SK-N-SH (cell line): ENCODE measurements at regions not wholly inside any gene's neighbourhood (a gene's known extent, or its start where the extent isn't known, plus 50 kb on each side); places are given as distances from the start of the nearest gene placed in this dataset.

Experiments
- CTCF ChIA-PET: fragments of 300-600, 350-600 bp; formaldehyde crosslinking; extraction: SDS; loops from one replicate; lab custom pipeline; 2021; lab: Yijun Ruan, JAX
- POLR2A ChIA-PET: fragments of 350-600 bp; sonication (Branson Sonifier 250); formaldehyde crosslinking; extraction: SDS; loops from one replicate; lab custom pipeline; 2020; ENCODE audit warnings: antibody characterized with exemption, inconsistent platforms; lab: Yijun Ruan, JAX
- DNase-seq: peaks from one replicate; pipeline ENCODE4 v3.0.0; 2012
- H2AFZ ChIP-seq: fragments of 200-600 bp; sonication (generic); 2 replicates; pipeline ENCODE4 v1.8.1; 2016; ENCODE audit warnings: antibody characterized with exemption, mild to moderate bottlenecking, low read depth
- H3F3A ChIP-seq: fragments of 200-600 bp; sonication (generic); replicated peaks from 2 replicates; pipeline ENCODE3; 2016; ENCODE audit warnings: antibody characterized with exemption, mild to moderate bottlenecking; ENCODE audit not compliant: insufficient read depth
- H3K27ac ChIP-seq, 2 experiments: fragments of 200-500 bp in 1 of 2; fragments of 200-600 bp in 1 of 2; sonication (Bioruptor generic) in 1 of 2; sonication (generic), shearing (Covaris generic) in 1 of 2; 2 replicates each; pipeline versions ENCODE4 v1.5.1 to v1.6.1; 2014 to 2016; ENCODE audit warnings: low read depth in 2 of 2, inconsistent platforms in 1 of 2, low read length in 1 of 2, mild to moderate bottlenecking in 1 of 2, mixed read lengths in 1 of 2
- H3K27me3 ChIP-seq: fragments of 200-600 bp; sonication (generic), shearing (Covaris generic); 2 replicates; pipeline ENCODE4 v1.6.1; 2016; ENCODE audit warnings: mixed run types; ENCODE audit not compliant: insufficient read depth
- H3K36me3 ChIP-seq, 2 experiments: fragments of 200-500 bp in 1 of 2; fragments of 200-600 bp in 1 of 2; sonication (Bioruptor generic) in 1 of 2; sonication (generic) in 1 of 2; replicated peaks in 1 of 2; 2 replicates each; pipeline versions ENCODE3 to v1.5.1; 2014 to 2016; ENCODE audit warnings: low read length in 1 of 2, mild to moderate bottlenecking in 1 of 2; ENCODE audit not compliant: insufficient read depth in 2 of 2, control insufficient read depth in 1 of 2
- H3K4me1 ChIP-seq, 2 experiments: fragments of 200-500 bp in 1 of 2; fragments of 200-600 bp in 1 of 2; sonication (Bioruptor generic) in 1 of 2; sonication (generic), shearing (Covaris generic) in 1 of 2; 2 replicates each; pipeline versions ENCODE4 v1.5.1 to v1.6.1; 2014 to 2016; ENCODE audit warnings: low read depth in 1 of 2, low read length in 1 of 2, mixed run types in 1 of 2; ENCODE audit not compliant: insufficient read depth in 2 of 2, control insufficient read depth in 1 of 2
- H3K4me2 ChIP-seq: fragments of 200-600 bp; sonication (generic), shearing (Covaris generic); 2 replicates; pipeline ENCODE4 v1.6.1; 2017; ENCODE audit warnings: mixed run types
- H3K4me3 ChIP-seq, 2 experiments: fragments of 200-500 bp in 1 of 2; fragments of 200-600 bp in 1 of 2; sonication (Bioruptor generic) in 1 of 2; sonication (generic), shearing (Covaris generic) in 1 of 2; 2 replicates each; pipeline versions ENCODE4 v1.5.1 to v1.8.1; 2014 to 2016; ENCODE audit warnings: low read depth in 2 of 2, inconsistent platforms in 1 of 2, low read length in 1 of 2, mild to moderate bottlenecking in 1 of 2, mixed read lengths in 1 of 2, moderate library complexity in 1 of 2
- H3K79me2 ChIP-seq: fragments of 200-600 bp; sonication (generic); 2 replicates; pipeline ENCODE4 v1.8.1; 2017; ENCODE audit warnings: mild to moderate bottlenecking; ENCODE audit not compliant: insufficient read depth
- H3K9ac ChIP-seq: fragments of 200-600 bp; sonication (generic); 2 replicates; pipeline ENCODE4 v1.6.1; 2017; ENCODE audit warnings: mixed run types
- H3K9me2 ChIP-seq: fragments of 200-600 bp; sonication (generic); 2 replicates; pipeline ENCODE4 v1.6.1; 2017; ENCODE audit warnings: mixed run types
- H3K9me3 ChIP-seq: fragments of 200-600 bp; sonication (generic); 2 replicates; pipeline ENCODE4 v1.6.1; 2017; ENCODE audit warnings: mixed run types, mild to moderate bottlenecking, moderate library complexity
- H4K20me1 ChIP-seq: fragments of 200-600 bp; sonication (generic); 2 replicates; pipeline ENCODE4 v1.6.1; 2017; ENCODE audit warnings: mild to moderate bottlenecking, mixed run types; ENCODE audit not compliant: insufficient read depth
- CHD2 ChIP-seq: fragments of 150-350 bp; IDR thresholded peaks from 2 replicates; pipeline ENCODE4 v1.6.1; 2018; ENCODE audit warnings: low read length; ENCODE audit not compliant: partially characterized antibody
- ELF1 ChIP-seq: IDR thresholded peaks from 2 replicates; pipeline ENCODE4 v1.4.0; 2012
- FOXM1 ChIP-seq: IDR thresholded peaks from 2 replicates; pipeline ENCODE4 v1.4.0; 2012; ENCODE audit warnings: low read depth, mild to moderate bottlenecking
- GABPA ChIP-seq: IDR thresholded peaks from 2 replicates; pipeline ENCODE4 v1.4.0; 2012; ENCODE audit warnings: low read depth, mild to moderate bottlenecking
- GATA2 ChIP-seq: sonication (generic); formaldehyde crosslinking; IDR thresholded peaks from 2 replicates; pipeline ENCODE4 v1.5.0; 2020; ENCODE audit warnings: mild to moderate bottlenecking, missing genetic modification reagents
- MEF2A ChIP-seq: IDR thresholded peaks from 2 replicates; pipeline ENCODE4 v1.4.0; 2012; ENCODE audit warnings: low read depth, borderline replicate concordance
- MXI1 ChIP-seq: IDR thresholded peaks from 2 replicates; pipeline ENCODE4 v1.6.1; 2012; ENCODE audit warnings: mild to moderate bottlenecking, low read depth, low read length, improper control_type of control experiment
- NFIC ChIP-seq: IDR thresholded peaks from 2 replicates; pipeline ENCODE4 v1.4.0; 2012; ENCODE audit warnings: borderline replicate concordance
- NRF1 ChIP-seq: IDR thresholded peaks from 2 replicates; pipeline ENCODE4 v1.6.1; 2012; ENCODE audit warnings: low read depth, mild to moderate bottlenecking, low read length
- RAD21 ChIP-seq: IDR thresholded peaks from 2 replicates; pipeline ENCODE4 v1.6.1; 2012; ENCODE audit warnings: mild to moderate bottlenecking, low read length
- RXRA ChIP-seq: IDR thresholded peaks from 2 replicates; pipeline ENCODE4 v1.4.0; 2012; ENCODE audit warnings: low read depth, mild to moderate bottlenecking, borderline replicate concordance
- USF1 ChIP-seq: IDR thresholded peaks from 2 replicates; pipeline ENCODE4 v1.4.0; 2012; ENCODE audit warnings: low read depth, borderline replicate concordance
- USF2 ChIP-seq: fragments of 150-350 bp; IDR thresholded peaks from 2 replicates; pipeline ENCODE4 v1.6.1; 2017; ENCODE audit warnings: antibody characterized with exemption, low read length, low read depth, borderline replicate concordance
- WGBS: methylation state at CpG from one replicate; pipeline ENCODE4 v1.1.6; 2017; ENCODE audit warnings: low lambda C conversion rate; 5-methylcytosine and 5-hydroxymethylcytosine counted together
- TF ChIP-seq, protein P1 (sequence below): fragments of 150-350 bp; IDR thresholded peaks from 2 replicates; pipeline ENCODE4 v1.6.1; 2016; ENCODE audit warnings: mild to moderate bottlenecking, low read depth, low read length
- TF ChIP-seq, protein P2 (sequence below): IDR thresholded peaks from 2 replicates; pipeline ENCODE4 v1.6.1; 2012; ENCODE audit warnings: mild to moderate bottlenecking, low read depth, low read length, moderate library complexity
- TF ChIP-seq, protein P3 (sequence below): IDR thresholded peaks from 2 replicates; pipeline ENCODE4 v1.4.0; 2012; ENCODE audit warnings: low read depth

- TF ChIP-seq, protein P1, sequence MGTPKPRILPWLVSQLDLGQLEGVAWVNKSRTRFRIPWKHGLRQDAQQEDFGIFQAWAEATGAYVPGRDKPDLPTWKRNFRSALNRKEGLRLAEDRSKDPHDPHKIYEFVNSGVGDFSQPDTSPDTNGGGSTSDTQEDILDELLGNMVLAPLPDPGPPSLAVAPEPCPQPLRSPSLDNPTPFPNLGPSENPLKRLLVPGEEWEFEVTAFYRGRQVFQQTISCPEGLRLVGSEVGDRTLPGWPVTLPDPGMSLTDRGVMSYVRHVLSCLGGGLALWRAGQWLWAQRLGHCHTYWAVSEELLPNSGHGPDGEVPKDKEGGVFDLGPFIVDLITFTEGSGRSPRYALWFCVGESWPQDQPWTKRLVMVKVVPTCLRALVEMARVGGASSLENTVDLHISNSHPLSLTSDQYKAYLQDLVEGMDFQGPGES, result no peak
- no peak for TF ChIP-seq USF1
Observed at GRCh38 chr6:156449569-156449968, 327.6 kb upstream of the ARID1B start (continued).

DNA sequence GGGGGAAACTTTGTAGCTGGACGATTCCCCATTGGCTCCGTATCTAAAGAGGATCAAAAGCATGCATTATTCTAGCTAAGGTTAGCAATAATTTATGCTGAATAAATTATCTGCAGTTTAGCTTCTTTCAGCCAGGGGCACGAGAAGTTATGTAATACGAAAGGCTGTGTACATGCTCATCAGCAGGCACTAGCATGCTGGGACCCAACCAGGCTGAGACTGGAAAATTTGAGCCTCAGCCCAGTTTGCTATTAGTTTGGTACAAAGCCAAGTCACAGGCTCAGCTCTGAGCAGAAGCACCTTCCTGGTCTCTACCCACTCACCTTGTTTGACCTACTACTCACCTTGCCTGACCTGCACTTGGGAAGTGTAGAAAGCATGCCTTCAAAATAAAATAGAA lies 328.1 kb upstream of the ARID1B start:
- Histone ChIP-seq H3K4me3 (no peak overlapping the region), H4K20me1 (no peaks in the 10 kb centered on the region), H3K27me3 (no peaks in the 10 kb centered on the region), H2AFZ (no peak overlapping the region), H3K9ac (no peak overlapping the region), H3K9me2 (no peaks in the 10 kb centered on the region), H3K79me2 (no peaks in the 10 kb centered on the region)
- 63% methylated on average over 4 of the region's 4 CpGs for WGBS
- no peak for DNase-seq
- TF ChIP-seq MEF2A (no peak), MXI1 (no peak), GABPA (no peak), CHD2 (no peak), NRF1 (no peak), RAD21 (no peak)
- TF ChIP-seq, protein P2, sequence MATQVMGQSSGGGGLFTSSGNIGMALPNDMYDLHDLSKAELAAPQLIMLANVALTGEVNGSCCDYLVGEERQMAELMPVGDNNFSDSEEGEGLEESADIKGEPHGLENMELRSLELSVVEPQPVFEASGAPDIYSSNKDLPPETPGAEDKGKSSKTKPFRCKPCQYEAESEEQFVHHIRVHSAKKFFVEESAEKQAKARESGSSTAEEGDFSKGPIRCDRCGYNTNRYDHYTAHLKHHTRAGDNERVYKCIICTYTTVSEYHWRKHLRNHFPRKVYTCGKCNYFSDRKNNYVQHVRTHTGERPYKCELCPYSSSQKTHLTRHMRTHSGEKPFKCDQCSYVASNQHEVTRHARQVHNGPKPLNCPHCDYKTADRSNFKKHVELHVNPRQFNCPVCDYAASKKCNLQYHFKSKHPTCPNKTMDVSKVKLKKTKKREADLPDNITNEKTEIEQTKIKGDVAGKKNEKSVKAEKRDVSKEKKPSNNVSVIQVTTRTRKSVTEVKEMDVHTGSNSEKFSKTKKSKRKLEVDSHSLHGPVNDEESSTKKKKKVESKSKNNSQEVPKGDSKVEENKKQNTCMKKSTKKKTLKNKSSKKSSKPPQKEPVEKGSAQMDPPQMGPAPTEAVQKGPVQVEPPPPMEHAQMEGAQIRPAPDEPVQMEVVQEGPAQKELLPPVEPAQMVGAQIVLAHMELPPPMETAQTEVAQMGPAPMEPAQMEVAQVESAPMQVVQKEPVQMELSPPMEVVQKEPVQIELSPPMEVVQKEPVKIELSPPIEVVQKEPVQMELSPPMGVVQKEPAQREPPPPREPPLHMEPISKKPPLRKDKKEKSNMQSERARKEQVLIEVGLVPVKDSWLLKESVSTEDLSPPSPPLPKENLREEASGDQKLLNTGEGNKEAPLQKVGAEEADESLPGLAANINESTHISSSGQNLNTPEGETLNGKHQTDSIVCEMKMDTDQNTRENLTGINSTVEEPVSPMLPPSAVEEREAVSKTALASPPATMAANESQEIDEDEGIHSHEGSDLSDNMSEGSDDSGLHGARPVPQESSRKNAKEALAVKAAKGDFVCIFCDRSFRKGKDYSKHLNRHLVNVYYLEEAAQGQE, result no peak
- TF ChIP-seq, protein P3, sequence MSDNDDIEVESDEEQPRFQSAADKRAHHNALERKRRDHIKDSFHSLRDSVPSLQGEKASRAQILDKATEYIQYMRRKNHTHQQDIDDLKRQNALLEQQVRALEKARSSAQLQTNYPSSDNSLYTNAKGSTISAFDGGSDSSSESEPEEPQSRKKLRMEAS, result no peak
- TF ChIP-seq, all 33 proteins: peak for 0
- Histone ChIP-seq H3K27ac (no peak overlapping the region), H3K9me3 (no peaks in the 10 kb centered on the region), H3K4me2 (no peak overlapping the region), H3K4me1 (no peaks in the 10 kb centered on the region; a peak in 1 of 4 replicates), H3K36me3 (no peaks in the 10 kb centered on the region), H3F3A (no peaks in the 10 kb centered on the region)
- ChIA-PET POLR2A (no interaction called here), CTCF (interaction anchor here (1.4 kb wide), 1 partner anchor 10 kb away, joined by 3 read pairs; no protein-coding TSS in a partner anchor)

- Histone ChIP-seq H3K27ac (no peak overlapping the region), H3K4me3 (no peak overlapping the region), H3F3A (no peaks in the 10 kb centered on the region), H3K79me2 (no peaks in the 10 kb centered on the region), H3K9ac (no peak overlapping the region), H3K4me2 (no peak overlapping the region), H3K9me3 (no peaks in the 10 kb centered on the region), H3K27me3 (no peaks in the 10 kb centered on the region), H3K36me3 (no peaks in the 10 kb centered on the region), H3K9me2 (no peaks in the 10 kb centered on the region), H3K4me1 (no peaks in the 10 kb centered on the region; a peak in 1 of 4 replicates), H2AFZ (no peak overlapping the region), H4K20me1 (no peaks in the 10 kb centered on the region)
- ChIA-PET POLR2A (no interaction called here), CTCF (interaction anchor here (1.4 kb wide), 1 partner anchor 10 kb away, joined by 3 read pairs; no protein-coding TSS in a partner anchor)
- WGBS, result 23% methylated on average over 1 of the region's 1 CpG
- DNase-seq, result no peak
- TF ChIP-seq RXRA (no peak), ELF1 (no peak), NFIC (no peak), USF2 (no peak), FOXM1 (no peak), GATA2 (CRISPR knock-in tag) (no peak), NRF1 (no peak), MEF2A (no peak)
- TF ChIP-seq, protein P2, result no peak
Observed at GRCh38 chr6:156448579-156448978, 328.6 kb upstream of the ARID1B start.
